Neuron (in vitro differentiated cells): ENCODE measurements at regions not wholly inside any gene's neighbourhood (a gene's known extent, or its start where the extent isn't known, plus 50 kb on each side); places are given as distances from the start of the nearest gene placed in this dataset.

ENCODE experiments used
- H2AFZ ChIP-seq: one replicate; pipeline ENCODE4 v1.6.1; 2013; ENCODE audit warnings: low read depth, mild to moderate bottlenecking, inconsistent platforms, low read length, moderate library complexity
- H3K27me3 ChIP-seq: one replicate; pipeline ENCODE4 v1.6.1; 2013; ENCODE audit warnings: low read length; ENCODE audit not compliant: insufficient read depth
- H3K36me3 ChIP-seq: one replicate; pipeline ENCODE4 v1.6.1; 2013; ENCODE audit warnings: low read length; ENCODE audit not compliant: insufficient read depth
- H3K4me1 ChIP-seq: one replicate; pipeline ENCODE4 v1.6.1; 2013; ENCODE audit warnings: low read length; ENCODE audit not compliant: insufficient read depth
- H3K4me3 ChIP-seq: 2 replicates; pipeline ENCODE4 v1.5.1; 2013; ENCODE audit warnings: mild to moderate bottlenecking, low read length, moderate library complexity
- H3K9me3 ChIP-seq: one replicate; pipeline ENCODE4 v1.6.1; 2013; ENCODE audit warnings: low read length

- no peaks in the 10 kb centered on the region for H3K9me3 ChIP-seq
- no peak overlapping the region for H3K4me3 ChIP-seq
- H3K36me3 ChIP-seq, result no peaks in the 10 kb centered on the region
Observed at GRCh38 chr15:62809115-62809967, 233.2 kb upstream of the TPM1 start.

GRCh38 chr15:62809968-62810260 is 232.6 kb upstream of the TPM1 start:
- no peaks in the 10 kb centered on the region for H3K27me3 ChIP-seq
- H3K36me3 ChIP-seq, result no peaks in the 10 kb centered on the region
- peaks cover 43% of the 10 kb centered on the region for H3K4me1 ChIP-seq
- H3K9me3 ChIP-seq, result no peaks in the 10 kb centered on the region
- H3K4me3 ChIP-seq, result no peak overlapping the region
- no peak overlapping the region for H2AFZ ChIP-seq

More at GRCh38 chr15:62809115-62809967, 233.2 kb upstream of the TPM1 start:
- H2AFZ ChIP-seq, result no peak overlapping the region
- no peaks in the 10 kb centered on the region for H3K27me3 ChIP-seq
- H3K4me1 ChIP-seq, result peaks cover 43% of the 10 kb centered on the region

GRCh38 chr15:62812515-62812835 is 230.1 kb upstream of the TPM1 start:
- Histone ChIP-seq H3K36me3 (no peaks in the 10 kb centered on the region), H3K9me3 (no peaks in the 10 kb centered on the region), H3K4me3 (no peak overlapping the region), H2AFZ (no peak overlapping the region), H3K4me1 (peaks cover 39% of the 10 kb centered on the region), H3K27me3 (no peaks in the 10 kb centered on the region)

- Histone ChIP-seq H3K4me1 (peaks cover 16% of the 10 kb centered on the region), H3K9me3 (no peaks in the 10 kb centered on the region), H2AFZ (no peak overlapping the region), H3K4me3 (no peak overlapping the region), H3K36me3 (no peaks in the 10 kb centered on the region), H3K27me3 (no peaks in the 10 kb centered on the region)
Observed at GRCh38 chr15:62816342-62817069, 226.0 kb upstream of the TPM1 start.

GRCh38 chr15:62818691-62819090 is 223.9 kb upstream of the TPM1 start:
- no peak overlapping the region for H2AFZ ChIP-seq
- peaks cover 3% of the 10 kb centered on the region for H3K4me1 ChIP-seq
- no peaks in the 10 kb centered on the region for H3K27me3 ChIP-seq
- H3K36me3 ChIP-seq, result no peaks in the 10 kb centered on the region
- H3K4me3 ChIP-seq, result no peak overlapping the region
- H3K9me3 ChIP-seq, result no peaks in the 10 kb centered on the region

- Histone ChIP-seq H3K4me3 (no peak overlapping the region), H3K36me3 (no peaks in the 10 kb centered on the region), H3K9me3 (no peaks in the 10 kb centered on the region), H3K27me3 (no peaks in the 10 kb centered on the region), H3K4me1 (peaks cover 3% of the 10 kb centered on the region), H2AFZ (no peak overlapping the region)
Observed at GRCh38 chr15:62821384-62822131, 221.0 kb upstream of the TPM1 start.

- no peaks in the 10 kb centered on the region for H3K36me3 ChIP-seq
- H3K9me3 ChIP-seq, result no peaks in the 10 kb centered on the region
- H3K4me1 ChIP-seq, result peaks cover 3% of the 10 kb centered on the region
- no peak overlapping the region for H2AFZ ChIP-seq
- no peak overlapping the region for H3K4me3 ChIP-seq
- no peaks in the 10 kb centered on the region for H3K27me3 ChIP-seq
Observed at GRCh38 chr15:62822228-62822627, 220.3 kb upstream of the TPM1 start.

- no peak overlapping the region for H3K4me3 ChIP-seq
- H3K36me3 ChIP-seq, result no peaks in the 10 kb centered on the region
- H3K9me3 ChIP-seq, result no peaks in the 10 kb centered on the region
Observed at GRCh38 chr15:62823561-62823960, 219.0 kb upstream of the TPM1 start.

GRCh38 chr15:62824111-62825015 is 218.2 kb upstream of the TPM1 start:
- Histone ChIP-seq H3K27me3 (no peaks in the 10 kb centered on the region), H3K4me1 (peaks cover 3% of the 10 kb centered on the region), H3K4me3 (no peak overlapping the region), H3K36me3 (no peaks in the 10 kb centered on the region), H3K9me3 (no peaks in the 10 kb centered on the region), H2AFZ (no peak overlapping the region)

More at GRCh38 chr15:62823561-62823960, 219.0 kb upstream of the TPM1 start:
- Histone ChIP-seq H3K4me1 (peaks cover 3% of the 10 kb centered on the region), H2AFZ (no peak overlapping the region), H3K27me3 (no peaks in the 10 kb centered on the region)

- Histone ChIP-seq H3K9me3 (no peaks in the 10 kb centered on the region), H2AFZ (no peak overlapping the region), H3K36me3 (no peaks in the 10 kb centered on the region), H3K27me3 (no peaks in the 10 kb centered on the region), H3K4me3 (no peak overlapping the region), H3K4me1 (peaks cover 3% of the 10 kb centered on the region)
Observed at GRCh38 chr15:62825191-62825590, 217.4 kb upstream of the TPM1 start.

- H3K4me1 ChIP-seq, result no peaks in the 10 kb centered on the region
- no peak overlapping the region for H2AFZ ChIP-seq
- no peaks in the 10 kb centered on the region for H3K27me3 ChIP-seq
- no peaks in the 10 kb centered on the region for H3K9me3 ChIP-seq
- H3K4me3 ChIP-seq, result no peak overlapping the region
- no peaks in the 10 kb centered on the region for H3K36me3 ChIP-seq
Observed at GRCh38 chr15:62826561-62826960, 216.0 kb upstream of the TPM1 start.

GRCh38 chr15:62828364-62828763 is 214.2 kb upstream of the TPM1 start:
- no peaks in the 10 kb centered on the region for H3K9me3 ChIP-seq
- H3K36me3 ChIP-seq, result no peaks in the 10 kb centered on the region
- H2AFZ ChIP-seq, result no peak overlapping the region
- no peaks in the 10 kb centered on the region for H3K27me3 ChIP-seq
- no peak overlapping the region for H3K4me3 ChIP-seq
- no peaks in the 10 kb centered on the region for H3K4me1 ChIP-seq
